ENCODE measurements at regions not wholly inside any gene's neighbourhood (a gene's known extent, or its start where the extent isn't known, plus 50 kb on each side); places are given as distances from the start of the nearest gene placed in this dataset.
A peak's percentile ranks its signal among the peaks of the same experiment; 100 is the strongest.
"Not testable (repeated sequence)": the region's sequence is repeated elsewhere in the genome, so short reads cannot be mapped to it uniquely, and the experiment has no call there.

DNA sequence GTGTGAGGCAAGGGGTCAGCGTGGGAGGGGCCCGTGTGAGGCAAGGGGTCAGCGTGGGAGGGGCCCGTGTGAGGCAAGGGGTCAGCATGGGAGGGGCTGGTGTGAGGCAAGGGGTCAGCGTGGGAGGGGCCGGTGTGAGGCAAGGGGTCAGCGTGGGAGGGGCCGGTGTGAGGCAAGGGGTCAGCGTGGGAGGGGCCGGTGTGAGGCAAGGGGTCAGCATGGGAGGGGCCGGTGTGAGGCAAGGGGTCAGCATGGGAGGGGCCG, 119.2 kb downstream of the SEPTIN14 start:
- DNase-seq (ENCODE audit: low read depth) = not testable (repeated sequence)

DNA sequence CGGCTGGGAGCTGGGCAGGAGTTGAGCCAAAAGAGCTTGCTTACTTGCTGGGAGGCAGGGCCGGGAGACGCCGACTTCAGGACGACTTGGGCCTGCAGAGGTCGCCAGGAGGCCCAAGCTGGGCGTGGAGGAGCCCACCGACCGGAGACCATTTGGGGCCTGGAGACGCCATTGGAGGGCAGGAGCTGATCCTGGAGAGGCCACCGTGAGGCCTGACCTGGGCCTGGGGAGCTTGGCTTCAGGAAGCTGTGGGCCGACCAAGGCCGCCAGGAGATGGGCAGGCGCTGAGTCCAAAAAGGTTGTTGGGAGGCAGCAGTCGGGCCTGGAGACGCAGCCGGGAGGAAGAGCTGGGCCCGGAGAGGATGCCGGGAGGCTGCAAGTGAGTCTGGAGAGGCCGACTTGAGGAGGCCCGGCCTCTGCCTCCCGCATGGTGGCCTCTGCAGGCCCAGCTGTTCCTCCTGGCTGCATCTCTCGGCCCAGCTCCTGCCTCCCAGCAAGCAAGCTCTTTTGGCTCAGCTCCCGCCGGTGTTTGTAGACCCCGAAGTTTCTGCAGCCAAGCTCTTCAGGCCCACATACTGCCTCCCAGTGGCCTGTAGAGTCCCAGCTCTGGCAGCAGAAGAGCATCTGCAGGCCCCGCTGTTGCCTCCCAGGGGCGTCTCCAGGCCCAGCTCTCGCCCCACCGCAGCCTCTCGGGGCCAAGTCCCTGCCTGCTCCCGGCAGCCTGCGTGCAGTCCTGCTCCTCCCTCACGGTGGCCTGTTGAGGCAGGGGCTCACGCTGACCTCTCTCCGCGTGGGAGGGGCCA, 119.7 kb downstream of the SEPTIN14 start:
- not testable (repeated sequence) for DNase-seq (ENCODE audit: low read depth)

DNA sequence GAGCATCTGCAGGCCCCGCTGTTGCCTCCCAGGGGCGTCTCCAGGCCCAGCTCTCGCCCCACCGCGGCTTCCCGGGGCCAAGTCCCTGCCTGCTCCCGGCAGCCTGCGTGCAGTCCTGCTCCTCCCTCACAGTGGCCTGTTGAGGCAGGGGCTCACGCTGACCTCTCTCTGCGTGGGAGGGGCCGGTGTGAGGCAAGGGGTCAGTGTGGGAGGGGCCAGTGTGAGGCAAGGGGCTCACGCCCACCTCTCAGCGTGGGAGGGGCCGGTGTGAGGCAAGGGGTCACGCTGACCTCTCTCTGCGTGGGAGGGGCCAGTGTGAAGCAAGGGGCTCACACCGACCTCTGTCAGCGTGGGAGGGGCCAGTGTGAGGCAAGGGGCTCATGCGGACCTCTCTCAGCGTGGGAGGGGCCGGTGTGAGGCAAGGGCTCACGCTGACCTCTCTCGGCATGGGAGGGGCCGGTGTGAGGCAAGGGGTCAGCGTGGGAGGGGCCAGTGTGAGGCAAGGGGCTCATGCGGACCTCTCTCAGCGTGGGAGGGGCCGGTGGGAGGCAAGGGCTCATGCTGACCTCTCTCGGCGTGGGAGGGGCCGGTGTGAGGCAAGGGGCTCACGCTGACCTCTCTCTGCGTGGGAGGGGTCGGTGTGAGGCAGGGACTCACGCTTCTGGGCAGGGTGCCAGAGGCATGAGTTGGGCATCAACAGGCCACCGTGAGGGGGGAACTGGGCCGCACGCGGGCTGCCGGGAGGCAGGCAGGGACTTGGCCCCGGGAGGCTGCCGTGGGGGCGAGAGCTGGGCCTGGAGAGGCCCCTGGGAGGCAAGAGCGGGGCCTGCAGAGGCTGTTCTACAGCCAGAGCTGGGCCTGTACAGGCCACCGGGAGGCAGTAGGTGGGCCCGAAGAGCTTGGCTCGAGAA, 120.6 kb downstream of the SEPTIN14 start:
- DNase-seq (ENCODE audit: low read depth) = not testable (repeated sequence)

DNA sequence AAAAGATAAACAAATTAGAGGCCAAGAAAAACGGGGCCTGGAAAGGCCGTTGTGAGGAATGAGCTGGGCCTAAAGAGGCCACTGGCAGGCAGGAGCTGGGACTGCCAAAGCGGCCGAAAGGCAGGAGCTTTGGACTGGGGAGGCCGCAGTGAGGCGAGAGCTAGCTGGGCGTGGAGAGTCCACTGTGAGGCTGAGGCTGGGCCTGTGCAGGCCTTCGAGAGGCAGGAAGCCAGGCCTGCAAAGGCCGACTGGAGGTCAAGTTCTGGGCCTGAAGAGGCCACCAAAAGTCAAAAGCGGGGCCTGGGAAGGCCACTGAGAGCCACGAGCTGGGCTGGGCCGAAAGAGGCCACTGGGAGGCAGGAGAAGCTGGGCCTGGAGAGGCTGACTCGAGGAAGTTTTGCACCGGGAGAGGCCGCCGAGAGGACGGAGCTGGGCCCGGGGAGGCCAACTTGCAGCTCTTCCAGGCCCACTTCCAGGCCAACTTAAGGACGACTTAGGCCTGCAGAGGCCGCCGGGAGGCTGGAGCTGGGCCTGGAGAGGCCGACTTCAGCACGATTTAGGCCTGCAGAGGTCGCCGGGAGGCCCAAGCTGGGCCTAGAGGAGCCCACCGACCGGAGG, 121.8 kb downstream of the SEPTIN14 start:
- DNase-seq (ENCODE audit: low read depth) = not testable (repeated sequence)

DNA sequence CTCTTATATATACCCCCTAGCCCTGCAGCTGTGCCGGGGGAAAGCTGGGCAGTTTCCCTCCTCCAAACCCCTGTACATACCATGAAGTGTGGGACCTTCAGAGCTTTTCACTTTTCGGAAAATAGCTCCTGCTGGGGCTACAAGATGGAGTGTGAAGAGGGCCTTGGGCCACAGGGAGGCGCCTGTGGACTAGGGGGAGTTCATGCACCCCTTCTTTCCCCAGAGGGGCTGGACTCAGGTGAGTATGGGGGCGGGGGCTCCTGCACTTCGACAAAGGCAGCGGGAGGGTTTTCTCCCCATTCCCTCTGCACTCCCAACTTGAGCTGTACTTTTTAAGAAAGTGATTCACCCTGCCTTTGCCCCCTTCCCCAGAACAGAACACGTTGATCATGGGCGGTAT, 122.5 kb downstream of the SEPTIN14 start:
- DNase-seq (ENCODE audit: low read depth) = not testable (repeated sequence)

DNA sequence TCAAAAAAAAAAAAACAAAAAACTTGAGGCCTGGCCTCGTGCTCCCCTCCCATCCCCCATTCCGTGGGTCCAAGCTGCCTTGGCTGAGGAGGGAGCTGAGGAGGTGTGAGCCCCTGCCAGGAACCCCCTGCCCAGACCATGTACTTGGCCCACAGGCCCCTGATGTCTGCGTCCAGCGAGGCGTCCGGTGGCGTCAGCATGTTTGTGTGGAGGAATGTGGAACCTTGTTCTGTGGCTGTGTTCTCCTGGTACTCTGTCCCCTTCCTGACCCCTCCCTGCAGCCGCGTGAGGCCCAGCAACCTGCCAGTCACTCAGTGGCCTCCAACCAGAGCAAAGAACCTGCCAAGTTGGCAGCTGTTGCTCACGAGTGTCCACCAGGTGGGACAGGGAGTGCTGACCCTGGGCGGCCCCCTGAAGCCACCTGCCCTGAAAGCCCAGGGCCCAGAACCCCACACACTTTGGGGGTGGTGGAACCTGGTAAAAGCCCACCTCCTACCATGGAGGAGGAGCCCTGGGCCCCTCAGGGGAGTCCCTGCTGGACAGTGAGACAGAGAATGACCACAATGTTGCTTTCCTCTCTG, 125.8 kb downstream of the SEPTIN14 start:
- DNase-seq (ENCODE audit: low read depth) = not testable (repeated sequence)

DNA sequence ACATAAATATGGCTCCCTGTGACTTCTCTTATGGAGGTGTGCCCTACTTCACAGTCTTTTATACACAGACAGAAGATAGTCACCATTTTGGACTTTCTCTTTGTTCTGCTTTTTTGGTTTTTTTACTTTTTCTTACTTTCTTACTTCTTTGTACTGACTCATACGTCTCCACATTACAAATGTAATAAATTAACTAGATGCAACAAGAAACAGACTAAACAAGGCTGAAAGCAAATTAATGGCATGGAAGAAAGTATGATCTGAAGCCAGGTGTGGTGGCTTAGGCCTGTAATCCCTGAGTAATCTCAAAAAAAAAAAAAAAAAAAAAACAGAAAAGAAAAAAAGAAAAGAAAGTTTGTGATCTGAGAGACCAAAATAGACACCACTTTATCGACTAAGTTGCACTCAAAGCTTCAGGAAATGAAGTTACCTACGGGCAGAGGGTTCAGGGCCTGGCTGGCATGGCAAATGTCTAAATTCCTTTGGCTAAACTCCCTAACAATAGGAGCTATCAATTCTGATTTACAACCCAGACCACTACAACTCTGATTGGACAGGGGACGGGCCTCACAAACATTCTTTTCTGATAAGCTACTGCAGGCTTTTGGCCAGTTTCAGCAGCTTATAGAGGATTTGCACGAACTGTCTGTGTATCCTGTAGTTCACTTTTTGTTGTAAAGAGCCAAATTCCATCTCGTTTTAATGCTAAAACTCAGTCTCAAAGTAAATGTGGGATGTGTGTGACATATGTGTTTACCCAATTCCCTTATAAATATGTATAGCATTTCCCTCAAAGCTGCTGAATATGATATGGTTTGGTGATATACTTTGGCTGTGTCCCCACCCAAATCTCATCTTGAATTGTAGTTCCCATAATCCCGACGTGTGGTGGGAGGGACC, 129.1 kb downstream of the SEPTIN14 start:
- peak; percentile 18 for DNase-seq (ENCODE audit: low read depth)

DNA sequence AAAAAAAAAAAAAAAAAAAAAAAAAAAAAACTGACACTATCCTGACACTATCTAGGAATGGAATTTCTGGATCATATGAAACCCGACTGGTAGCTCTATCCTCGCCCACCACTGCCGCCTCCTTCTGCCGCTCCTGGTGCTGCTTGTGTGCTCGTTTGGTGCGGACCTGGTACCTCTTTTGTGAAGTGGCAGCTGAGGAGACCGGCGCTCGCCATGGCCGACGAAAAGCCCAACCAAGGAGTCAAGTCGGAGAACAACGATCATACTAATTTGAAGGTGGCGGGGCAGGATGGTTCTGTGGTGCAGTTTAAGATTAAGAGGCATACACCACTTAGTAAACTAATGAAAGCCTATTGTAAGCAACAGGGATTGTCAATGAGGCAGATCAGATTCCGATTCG, 130.6 kb downstream of the SEPTIN14 start:
- no peak for DNase-seq (ENCODE audit: low read depth)

DNA sequence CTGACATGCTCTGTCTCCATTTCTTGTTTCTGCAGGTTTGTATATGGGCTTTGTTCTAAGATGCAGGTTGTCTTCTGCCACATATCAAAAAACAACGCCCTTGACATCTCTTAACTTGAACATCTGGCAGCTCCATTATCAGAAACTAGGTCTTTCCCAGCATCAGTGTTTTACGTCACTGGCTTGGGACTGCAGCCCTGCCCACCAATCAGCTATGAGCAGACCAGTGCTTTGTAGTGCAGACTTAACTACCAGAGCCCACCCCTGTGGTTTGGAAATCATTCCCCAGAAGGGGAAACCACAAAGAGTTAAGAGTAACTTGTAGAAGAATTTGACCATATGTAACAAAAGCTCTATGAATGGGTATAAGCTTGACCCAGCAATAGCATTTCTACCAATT, 132.4 kb downstream of the SEPTIN14 start:
- DNase-seq (ENCODE audit: low read depth) = no peak

DNA sequence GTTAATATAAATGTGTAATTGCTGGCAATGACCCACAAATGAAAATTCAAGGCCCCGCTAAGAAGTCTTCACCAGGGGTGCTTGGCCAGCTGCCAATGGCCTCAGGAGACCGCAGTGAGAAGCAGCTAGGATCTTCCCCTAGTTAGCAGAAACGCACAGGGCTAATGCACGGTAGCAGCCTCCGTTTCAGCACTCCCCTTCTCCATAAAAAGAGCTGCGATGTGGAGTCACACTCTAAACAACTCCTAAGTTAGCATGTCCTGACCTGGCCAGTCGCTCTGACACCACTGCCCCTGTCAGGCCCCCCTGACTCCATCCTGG, 139.0 kb downstream of the SEPTIN14 start:
- DNase-seq (ENCODE audit: low read depth) = no peak

DNA sequence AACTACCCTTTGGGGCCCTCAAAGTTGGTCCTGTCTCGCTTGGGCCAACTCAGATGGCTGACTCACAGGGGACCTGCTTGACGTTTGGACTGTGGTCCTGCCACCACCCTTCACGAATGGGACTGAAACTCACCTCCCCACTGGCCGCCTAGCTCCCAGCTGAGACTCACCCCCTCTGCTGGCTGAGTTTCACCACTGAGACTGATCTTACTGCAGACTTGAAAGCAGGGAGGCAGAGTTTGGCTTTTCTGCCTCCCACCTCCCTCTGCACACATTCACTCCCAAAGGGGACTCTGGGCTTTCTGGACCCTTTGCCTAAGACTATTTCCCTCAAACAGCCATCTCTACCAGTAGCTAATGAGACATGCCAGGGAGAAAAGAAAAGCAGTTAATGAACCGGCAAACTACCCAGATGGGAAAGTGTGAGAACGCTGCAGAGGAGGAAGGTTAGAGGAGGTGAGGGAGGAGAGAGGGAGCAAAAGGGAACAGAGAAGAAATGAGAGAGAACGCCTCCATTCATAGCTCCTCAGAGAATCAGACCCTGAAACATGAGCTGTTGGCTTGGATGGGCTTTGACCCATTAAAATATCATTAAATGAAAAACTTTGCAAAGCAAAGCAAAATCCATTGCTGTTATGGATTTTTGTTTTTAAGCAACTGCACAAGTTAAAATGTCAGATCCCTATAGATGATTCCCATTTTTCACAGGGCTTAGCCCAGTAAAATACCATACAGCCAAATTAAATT, 139.5 kb downstream of the SEPTIN14 start:
- DNase-seq (ENCODE audit: low read depth) = not testable (repeated sequence)

DNA sequence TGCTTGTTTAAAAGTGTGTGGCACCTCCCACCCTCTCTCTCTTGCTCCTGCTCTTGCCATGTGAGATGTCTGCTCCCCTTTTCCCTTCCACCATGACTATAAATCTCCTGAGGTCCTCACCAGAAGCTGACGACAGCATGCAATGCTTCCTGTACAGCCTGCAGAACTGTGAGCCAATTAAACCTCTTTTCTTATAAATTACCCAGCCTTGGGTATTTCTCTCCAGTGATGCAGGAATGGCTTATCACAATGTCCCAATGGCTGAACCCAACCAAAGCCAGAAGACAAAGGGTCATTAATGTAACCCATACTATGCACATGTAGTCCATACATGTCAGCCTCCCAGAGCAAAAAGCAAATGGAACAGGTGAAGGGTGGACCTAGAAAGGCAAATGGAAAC, 141.5 kb downstream of the SEPTIN14 start:
- not testable (repeated sequence) for DNase-seq (ENCODE audit: low read depth)

DNA sequence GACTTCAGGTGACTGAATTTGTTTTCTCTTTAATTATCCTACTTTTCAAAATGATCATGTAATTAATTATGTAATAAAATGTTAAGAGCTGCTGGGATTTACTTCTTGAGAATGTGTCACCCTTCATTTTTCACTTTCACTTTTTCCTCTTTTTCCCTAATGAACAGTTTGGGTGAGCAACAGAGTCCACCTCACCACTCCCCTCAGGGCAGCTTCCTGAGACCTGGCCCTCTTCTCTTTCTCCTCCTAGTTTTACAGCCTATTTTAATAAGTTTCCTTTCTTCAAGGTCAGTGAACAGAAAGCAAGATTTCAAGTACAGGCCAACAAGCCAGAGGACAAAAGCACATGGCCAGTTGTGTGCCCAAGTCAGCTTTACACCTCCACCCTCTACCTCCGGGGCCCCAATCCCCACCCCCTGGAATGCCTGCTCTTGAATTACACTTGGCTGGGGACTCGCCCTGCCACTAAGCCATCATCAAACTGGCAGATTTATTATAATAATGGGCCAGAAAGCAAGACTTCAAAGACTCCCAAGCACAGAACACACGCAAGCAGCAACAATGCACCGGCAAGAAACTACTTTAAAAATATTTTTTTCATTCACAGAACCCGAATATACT, 143.1 kb upstream of the VOPP1 start:
- DNase-seq (ENCODE audit: low read depth) = not testable (repeated sequence)

DNA sequence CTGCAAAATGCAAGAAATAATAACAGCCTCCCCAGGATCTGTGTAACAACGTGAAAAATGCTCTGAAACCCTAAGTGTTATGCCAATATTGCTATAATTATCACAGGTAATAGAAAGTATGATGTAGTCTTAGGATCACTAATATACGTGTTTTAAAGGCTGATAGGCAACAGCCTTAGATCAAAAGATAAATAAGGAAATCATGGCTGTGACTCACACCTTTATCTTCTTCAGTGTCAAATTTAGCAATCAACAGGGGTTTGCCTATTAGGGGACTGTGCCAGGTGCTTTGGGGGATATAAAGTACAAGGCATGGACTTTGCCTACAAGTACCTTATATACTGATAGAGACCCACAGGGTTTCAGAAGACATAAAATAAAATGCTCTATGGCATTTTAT, 142.1 kb upstream of the VOPP1 start:
- not testable (repeated sequence) for DNase-seq (ENCODE audit: low read depth)

DNA sequence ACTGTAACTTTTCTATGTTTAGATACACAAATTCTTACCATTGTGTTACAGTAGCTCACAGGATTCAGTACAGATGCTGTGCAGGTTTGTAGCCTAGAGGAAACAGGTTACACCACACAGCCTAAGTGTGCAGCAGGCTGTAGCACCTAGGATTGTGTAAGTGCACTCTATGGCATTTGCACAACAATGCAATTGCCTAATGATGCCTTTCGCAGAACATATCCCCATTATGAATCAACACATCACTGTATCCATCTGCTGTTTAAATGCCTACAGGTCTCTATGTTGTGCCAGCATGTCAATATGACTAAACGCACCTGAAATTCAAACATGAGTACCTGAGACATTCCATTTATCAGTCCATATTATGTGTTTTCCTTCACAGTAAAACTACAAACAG, 138.0 kb upstream of the VOPP1 start:
- not testable (repeated sequence) for DNase-seq (ENCODE audit: low read depth)

DNA sequence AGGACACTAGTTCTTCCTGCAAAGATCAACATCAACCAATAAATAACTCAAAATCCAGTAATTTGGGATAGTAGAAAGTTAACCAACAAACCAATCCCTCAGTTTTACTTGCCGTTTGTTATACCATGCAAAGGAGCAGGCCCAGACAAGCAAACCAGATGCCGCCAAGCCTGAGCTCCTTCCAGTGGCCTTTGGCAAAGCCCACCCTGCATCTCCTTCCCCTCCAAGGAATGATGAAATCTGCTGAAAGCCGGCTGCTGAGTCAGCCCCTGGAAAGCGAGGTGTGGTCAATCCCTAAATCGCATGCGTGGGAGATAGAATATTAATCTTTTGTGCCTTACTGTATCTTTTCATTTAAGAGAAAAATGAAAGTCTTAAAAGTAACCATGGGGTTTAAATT, 135.7 kb upstream of the VOPP1 start:
- peak; percentile 39 for DNase-seq (ENCODE audit: low read depth)

DNA sequence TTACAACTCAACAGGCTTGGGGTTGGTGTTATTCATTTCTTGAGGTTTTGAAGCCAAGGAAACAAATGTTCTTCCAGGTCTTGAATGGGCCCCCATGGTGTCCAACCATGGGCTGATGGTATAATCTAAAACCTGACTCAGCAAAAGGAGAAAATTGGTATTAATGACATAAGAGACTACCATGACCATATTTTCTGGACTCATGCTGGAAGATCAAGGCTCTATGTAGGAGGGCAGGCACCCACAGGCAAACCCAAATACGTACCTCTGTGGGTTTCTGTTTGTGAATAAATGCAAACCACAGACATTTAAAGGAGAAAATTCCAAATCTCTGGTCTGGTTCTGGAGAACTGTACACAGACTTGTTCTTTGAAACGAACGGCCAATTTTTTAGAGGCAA, 135.1 kb upstream of the VOPP1 start:
- DNase-seq (ENCODE audit: low read depth) = not testable (repeated sequence)

DNA sequence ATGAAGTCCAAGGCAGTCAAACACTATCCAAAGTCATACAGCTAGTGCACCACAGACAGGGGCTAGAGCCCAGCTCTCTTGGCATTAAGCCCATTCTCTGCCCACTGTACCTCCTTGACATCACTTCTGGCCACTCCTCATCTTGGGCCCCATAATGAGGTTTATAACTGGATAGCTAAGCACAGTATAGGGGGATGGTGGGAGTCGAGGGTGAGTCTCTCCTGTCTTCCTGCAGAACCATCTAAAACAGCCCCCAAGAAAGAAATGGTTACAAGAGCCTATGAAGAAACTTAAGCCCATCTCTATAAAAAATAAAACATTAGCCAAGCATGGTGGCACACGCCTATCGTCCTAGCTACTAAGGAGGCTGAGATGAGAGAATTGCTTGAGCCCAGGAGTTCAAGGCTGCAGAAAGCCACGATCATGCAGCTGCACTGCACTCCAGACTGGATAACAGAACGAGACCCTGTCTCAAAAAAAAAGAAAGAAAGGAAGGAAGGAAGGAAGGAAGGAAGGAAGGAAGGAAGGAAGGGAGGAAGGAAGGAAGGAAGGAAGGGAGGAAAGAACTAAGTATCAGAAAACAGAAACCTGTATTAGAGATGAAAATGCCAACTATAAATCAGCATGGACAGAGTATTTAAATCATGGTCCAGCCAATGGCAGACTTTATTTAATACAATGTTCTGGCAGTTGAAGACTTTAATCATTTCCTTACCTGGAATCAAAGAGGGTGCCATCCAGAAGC, 134.3 kb upstream of the VOPP1 start:
- DNase-seq (ENCODE audit: low read depth) = not testable (repeated sequence)

DNA sequence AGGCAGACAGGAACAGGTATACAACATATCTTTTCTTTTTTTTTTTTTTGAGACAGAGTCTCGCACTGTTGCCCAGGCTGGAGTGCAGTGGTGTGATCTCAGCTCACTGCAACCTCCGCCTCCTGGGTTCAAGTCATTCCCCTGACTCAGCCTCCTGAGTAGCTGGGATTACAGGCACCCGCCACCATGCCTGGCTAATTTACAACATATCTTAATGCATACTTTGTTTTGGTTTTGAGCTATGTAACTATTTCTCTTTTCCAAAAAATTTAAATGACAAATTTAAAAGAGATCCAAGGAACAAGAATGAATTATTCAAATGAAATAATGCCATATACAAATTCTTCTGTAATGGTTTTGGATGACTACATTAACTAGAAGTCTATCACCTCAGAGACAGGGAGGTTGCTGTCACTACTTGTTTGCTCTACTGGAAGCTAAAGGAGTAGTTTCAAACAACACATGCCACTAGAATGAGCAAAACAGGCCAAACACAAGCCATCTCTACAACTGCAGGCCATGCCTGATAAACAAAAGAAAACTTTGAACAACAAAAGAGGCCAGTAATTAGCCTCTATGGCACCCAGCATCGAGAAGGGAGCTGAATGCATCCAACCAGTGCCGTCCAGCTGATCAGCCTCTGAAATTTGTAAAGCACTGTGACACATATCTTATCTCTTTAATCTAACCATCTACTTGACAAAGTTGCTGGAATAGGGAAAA, 133.6 kb upstream of the VOPP1 start:
- DNase-seq (ENCODE audit: low read depth) = peak; percentile 7

Data from EH (cell line).